A673 (cell line): ENCODE measurements at regions not wholly inside any gene's neighbourhood (a gene's known extent, or its start where the extent isn't known, plus 50 kb on each side); places are given as distances from the start of the nearest gene placed in this dataset.

ENCODE experiments used
- EZH2 ChIP-seq: fragments of 200-600 bp; sonication (generic); IDR thresholded peaks from 2 replicates; pipeline ENCODE4 v1.6.1; 2017; ENCODE audit warnings: borderline replicate concordance, low read depth, mild to moderate bottlenecking, mixed read lengths, antibody characterized with exemption, low read length; ENCODE audit not compliant: poor library complexity, severe bottlenecking
- TF ChIP-seq, protein P1 (sequence below): fragments of 300-800, 200-600 bp; sonication (generic); conservative IDR thresholded peaks from 2 replicates; pipeline ENCODE4 v1.5.1; 2017; ENCODE audit warnings: low read depth, mild to moderate bottlenecking, antibody characterized with exemption, low read length, moderate library complexity, mixed read lengths

DNA sequence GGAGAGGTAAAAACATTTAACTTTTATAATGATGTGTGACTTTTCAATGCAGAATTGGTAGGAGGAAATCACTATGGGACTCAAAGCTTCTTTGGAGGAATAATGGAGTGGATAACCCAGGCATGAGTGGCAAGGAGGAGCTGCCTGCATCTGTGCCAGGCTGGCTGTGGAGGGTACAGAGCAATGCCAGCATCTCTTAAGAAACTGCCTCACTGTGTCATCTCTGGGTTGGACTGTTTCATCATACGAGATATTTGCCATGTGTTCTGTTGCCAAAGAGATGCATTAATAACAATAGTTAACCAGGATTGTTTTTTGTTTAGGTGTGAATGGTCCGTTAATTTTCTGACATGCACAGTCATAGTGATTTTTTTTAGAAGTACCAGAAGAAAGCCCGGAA lies 183.7 kb upstream of the NTF3 start:
- no peak for TF ChIP-seq EZH2
- TF ChIP-seq, protein P1, sequence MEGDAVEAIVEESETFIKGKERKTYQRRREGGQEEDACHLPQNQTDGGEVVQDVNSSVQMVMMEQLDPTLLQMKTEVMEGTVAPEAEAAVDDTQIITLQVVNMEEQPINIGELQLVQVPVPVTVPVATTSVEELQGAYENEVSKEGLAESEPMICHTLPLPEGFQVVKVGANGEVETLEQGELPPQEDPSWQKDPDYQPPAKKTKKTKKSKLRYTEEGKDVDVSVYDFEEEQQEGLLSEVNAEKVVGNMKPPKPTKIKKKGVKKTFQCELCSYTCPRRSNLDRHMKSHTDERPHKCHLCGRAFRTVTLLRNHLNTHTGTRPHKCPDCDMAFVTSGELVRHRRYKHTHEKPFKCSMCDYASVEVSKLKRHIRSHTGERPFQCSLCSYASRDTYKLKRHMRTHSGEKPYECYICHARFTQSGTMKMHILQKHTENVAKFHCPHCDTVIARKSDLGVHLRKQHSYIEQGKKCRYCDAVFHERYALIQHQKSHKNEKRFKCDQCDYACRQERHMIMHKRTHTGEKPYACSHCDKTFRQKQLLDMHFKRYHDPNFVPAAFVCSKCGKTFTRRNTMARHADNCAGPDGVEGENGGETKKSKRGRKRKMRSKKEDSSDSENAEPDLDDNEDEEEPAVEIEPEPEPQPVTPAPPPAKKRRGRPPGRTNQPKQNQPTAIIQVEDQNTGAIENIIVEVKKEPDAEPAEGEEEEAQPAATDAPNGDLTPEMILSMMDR, result no peak
